GM23338 (cell line): ENCODE measurements at regions not wholly inside any gene's neighbourhood (a gene's known extent, or its start where the extent isn't known, plus 50 kb on each side); places are given as distances from the start of the nearest gene placed in this dataset.

Experiments used
- ATAC-seq: fragments of 200-7000 bp; cut with Tn5 transposase; 3 replicates; pipeline ENCODE4 v1.9.1; 2020
- DNase-seq: peaks from one replicate; pipeline ENCODE4 v3.0.0-alpha.2; 2015; ENCODE audit warnings: low spot score
- H2AFZ ChIP-seq: fragments of 200-600 bp; sonication (generic); 2 replicates; pipeline ENCODE4 v1.8.0; 2016; ENCODE audit warnings: antibody characterized with exemption, mild to moderate bottlenecking, moderate library complexity
- H3F3A ChIP-seq: fragments of 200-600 bp; sonication (generic); replicated peaks from 2 replicates; pipeline ENCODE4 v1.8.0; 2017; ENCODE audit warnings: antibody characterized with exemption, mixed run types, low read depth
- H3K27ac ChIP-seq: fragments of 200-600 bp; sonication (generic); 2 replicates; pipeline ENCODE4 v1.6.1; 2016; ENCODE audit warnings: low read depth
- H3K27me3 ChIP-seq: fragments of 200-600 bp; sonication (generic); 2 replicates; pipeline ENCODE4 v1.8.0; 2016; ENCODE audit warnings: mild to moderate bottlenecking, mixed run types, moderate library complexity; ENCODE audit not compliant: insufficient read depth
- H3K36me3 ChIP-seq: fragments of 200-600 bp; sonication (generic); 2 replicates; pipeline ENCODE4 v1.8.0; 2016; ENCODE audit warnings: mild to moderate bottlenecking; ENCODE audit not compliant: insufficient read depth
- H3K4me1 ChIP-seq: fragments of 200-600 bp; sonication (generic); 2 replicates; pipeline ENCODE4 v1.8.0; 2016; ENCODE audit warnings: mild to moderate bottlenecking, moderate library complexity; ENCODE audit not compliant: insufficient read depth
- H3K4me2 ChIP-seq: fragments of 200-600 bp; sonication (generic); 2 replicates; pipeline ENCODE4 v1.7.1; 2017; ENCODE audit warnings: mixed run types
- H3K4me3 ChIP-seq: fragments of 200-600 bp; sonication (generic); 2 replicates; pipeline ENCODE4 v1.6.1; 2016; ENCODE audit warnings: mixed run types
- H3K79me2 ChIP-seq: fragments of 200-600 bp; sonication (generic); replicated peaks from 2 replicates; pipeline ENCODE4 v1.8.0; 2017; ENCODE audit warnings: mild to moderate bottlenecking; ENCODE audit not compliant: insufficient read depth
- H3K9me2 ChIP-seq: fragments of 200-600 bp; sonication (generic); 2 replicates; pipeline ENCODE4 v1.8.0; 2017; ENCODE audit not compliant: insufficient read depth
- H4K20me1 ChIP-seq: fragments of 200-600 bp; sonication (generic); replicated peaks from 2 replicates; pipeline ENCODE4 v1.8.0; 2017; ENCODE audit warnings: mild to moderate bottlenecking; ENCODE audit not compliant: insufficient read depth
- H3K27ac Mint-ChIP-seq: 2 replicates; pipeline ENCODE4 v1.8.0; 2020; ENCODE audit warnings: inconsistent platforms, mild to moderate bottlenecking, moderate library complexity, mixed read lengths
- H3K27me3 Mint-ChIP-seq: 3 replicates; pipeline ENCODE4 v1.8.0; 2022; ENCODE audit warnings: low read depth, mild to moderate bottlenecking, moderate library complexity, mixed read lengths, inconsistent platforms; ENCODE audit not compliant: insufficient read depth, poor library complexity
- H3K36me3 Mint-ChIP-seq: 3 replicates; pipeline ENCODE4 v1.8.0; 2021; ENCODE audit warnings: low read depth, mild to moderate bottlenecking, inconsistent platforms, moderate library complexity, mixed read lengths
- H3K4me1 Mint-ChIP-seq: 3 replicates; pipeline ENCODE4 v1.8.0; 2020; ENCODE audit warnings: mild to moderate bottlenecking, inconsistent platforms, mixed read lengths
- H3K4me3 Mint-ChIP-seq: 3 replicates; pipeline ENCODE4 v1.8.0; 2021; ENCODE audit warnings: moderate library complexity, mild to moderate bottlenecking, inconsistent platforms, mixed read lengths
- H3K9me3 Mint-ChIP-seq: 3 replicates; pipeline ENCODE4 v1.8.0; 2020; ENCODE audit warnings: moderate library complexity, mild to moderate bottlenecking, inconsistent platforms, mixed read lengths
- CREB1 ChIP-seq: fragments of 250-450 bp; sonication (Bioruptor Pico); IDR thresholded peaks from 2 replicates; pipeline ENCODE4 v1.5.0; 2020; ENCODE audit warnings: low read depth, mild to moderate bottlenecking, moderate library complexity
- EZH2 ChIP-seq: fragments of 200-600 bp; sonication (generic); IDR thresholded peaks from one replicate; pipeline ENCODE4 v1.8.0; 2017; ENCODE audit warnings: antibody characterized with exemption, mild to moderate bottlenecking, low read depth; ENCODE audit not compliant: unreplicated experiment
- POLR2AphosphoS5 ChIP-seq: IDR thresholded peaks from 2 replicates; pipeline ENCODE4 v1.6.1; 2016; ENCODE audit warnings: antibody characterized with exemption, low read depth
- TF ChIP-seq, protein P1 (sequence below): fragments of 250-450 bp; sonication (Bioruptor Pico); IDR thresholded peaks from 2 replicates; pipeline ENCODE4 v1.5.0; 2020; ENCODE audit warnings: mild to moderate bottlenecking, moderate library complexity
- TF ChIP-seq, protein P2 (sequence below): IDR thresholded peaks from one replicate; pipeline ENCODE4 v1.6.1; 2018; ENCODE audit warnings: antibody characterized with exemption; ENCODE audit not compliant: unreplicated experiment
- TF ChIP-seq, protein P3 (sequence below), 2 experiments: fragments of 200-600 bp in 1 of 2; sonication (generic) in 1 of 2; conservative IDR thresholded peaks; 2 replicates each; pipeline versions ENCODE4 v1.5.1 to v1.6.1; 2016 to 2017; ENCODE audit warnings: antibody characterized with exemption in 2 of 2, low read depth in 2 of 2, mild to moderate bottlenecking in 2 of 2, moderate library complexity in 1 of 2
- TF ChIP-seq, protein P4 (sequence below): IDR thresholded peaks from 2 replicates; pipeline ENCODE4 v1.6.1; 2016; ENCODE audit warnings: antibody characterized with exemption

DNA sequence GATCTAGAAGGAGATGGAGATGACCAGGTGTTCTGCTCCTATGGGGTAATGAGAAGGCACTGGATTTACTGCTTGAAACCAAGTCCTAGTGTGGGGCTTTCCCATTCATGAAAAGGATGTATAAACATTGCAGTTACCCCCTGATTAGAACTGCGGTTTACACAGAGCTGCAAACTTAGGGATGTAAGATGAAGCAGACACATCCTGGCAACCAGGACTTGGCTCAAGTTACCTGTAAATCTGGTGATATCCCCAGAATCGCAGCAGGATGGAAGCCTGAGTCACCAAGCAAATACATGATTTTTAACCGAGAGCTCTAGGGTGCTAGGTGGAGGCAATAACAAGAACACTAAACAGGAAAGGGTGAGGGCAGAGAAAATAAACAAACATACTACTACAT is 178.6 kb upstream of the MAMLD1 start (continued):
- TF ChIP-seq, protein P1, sequence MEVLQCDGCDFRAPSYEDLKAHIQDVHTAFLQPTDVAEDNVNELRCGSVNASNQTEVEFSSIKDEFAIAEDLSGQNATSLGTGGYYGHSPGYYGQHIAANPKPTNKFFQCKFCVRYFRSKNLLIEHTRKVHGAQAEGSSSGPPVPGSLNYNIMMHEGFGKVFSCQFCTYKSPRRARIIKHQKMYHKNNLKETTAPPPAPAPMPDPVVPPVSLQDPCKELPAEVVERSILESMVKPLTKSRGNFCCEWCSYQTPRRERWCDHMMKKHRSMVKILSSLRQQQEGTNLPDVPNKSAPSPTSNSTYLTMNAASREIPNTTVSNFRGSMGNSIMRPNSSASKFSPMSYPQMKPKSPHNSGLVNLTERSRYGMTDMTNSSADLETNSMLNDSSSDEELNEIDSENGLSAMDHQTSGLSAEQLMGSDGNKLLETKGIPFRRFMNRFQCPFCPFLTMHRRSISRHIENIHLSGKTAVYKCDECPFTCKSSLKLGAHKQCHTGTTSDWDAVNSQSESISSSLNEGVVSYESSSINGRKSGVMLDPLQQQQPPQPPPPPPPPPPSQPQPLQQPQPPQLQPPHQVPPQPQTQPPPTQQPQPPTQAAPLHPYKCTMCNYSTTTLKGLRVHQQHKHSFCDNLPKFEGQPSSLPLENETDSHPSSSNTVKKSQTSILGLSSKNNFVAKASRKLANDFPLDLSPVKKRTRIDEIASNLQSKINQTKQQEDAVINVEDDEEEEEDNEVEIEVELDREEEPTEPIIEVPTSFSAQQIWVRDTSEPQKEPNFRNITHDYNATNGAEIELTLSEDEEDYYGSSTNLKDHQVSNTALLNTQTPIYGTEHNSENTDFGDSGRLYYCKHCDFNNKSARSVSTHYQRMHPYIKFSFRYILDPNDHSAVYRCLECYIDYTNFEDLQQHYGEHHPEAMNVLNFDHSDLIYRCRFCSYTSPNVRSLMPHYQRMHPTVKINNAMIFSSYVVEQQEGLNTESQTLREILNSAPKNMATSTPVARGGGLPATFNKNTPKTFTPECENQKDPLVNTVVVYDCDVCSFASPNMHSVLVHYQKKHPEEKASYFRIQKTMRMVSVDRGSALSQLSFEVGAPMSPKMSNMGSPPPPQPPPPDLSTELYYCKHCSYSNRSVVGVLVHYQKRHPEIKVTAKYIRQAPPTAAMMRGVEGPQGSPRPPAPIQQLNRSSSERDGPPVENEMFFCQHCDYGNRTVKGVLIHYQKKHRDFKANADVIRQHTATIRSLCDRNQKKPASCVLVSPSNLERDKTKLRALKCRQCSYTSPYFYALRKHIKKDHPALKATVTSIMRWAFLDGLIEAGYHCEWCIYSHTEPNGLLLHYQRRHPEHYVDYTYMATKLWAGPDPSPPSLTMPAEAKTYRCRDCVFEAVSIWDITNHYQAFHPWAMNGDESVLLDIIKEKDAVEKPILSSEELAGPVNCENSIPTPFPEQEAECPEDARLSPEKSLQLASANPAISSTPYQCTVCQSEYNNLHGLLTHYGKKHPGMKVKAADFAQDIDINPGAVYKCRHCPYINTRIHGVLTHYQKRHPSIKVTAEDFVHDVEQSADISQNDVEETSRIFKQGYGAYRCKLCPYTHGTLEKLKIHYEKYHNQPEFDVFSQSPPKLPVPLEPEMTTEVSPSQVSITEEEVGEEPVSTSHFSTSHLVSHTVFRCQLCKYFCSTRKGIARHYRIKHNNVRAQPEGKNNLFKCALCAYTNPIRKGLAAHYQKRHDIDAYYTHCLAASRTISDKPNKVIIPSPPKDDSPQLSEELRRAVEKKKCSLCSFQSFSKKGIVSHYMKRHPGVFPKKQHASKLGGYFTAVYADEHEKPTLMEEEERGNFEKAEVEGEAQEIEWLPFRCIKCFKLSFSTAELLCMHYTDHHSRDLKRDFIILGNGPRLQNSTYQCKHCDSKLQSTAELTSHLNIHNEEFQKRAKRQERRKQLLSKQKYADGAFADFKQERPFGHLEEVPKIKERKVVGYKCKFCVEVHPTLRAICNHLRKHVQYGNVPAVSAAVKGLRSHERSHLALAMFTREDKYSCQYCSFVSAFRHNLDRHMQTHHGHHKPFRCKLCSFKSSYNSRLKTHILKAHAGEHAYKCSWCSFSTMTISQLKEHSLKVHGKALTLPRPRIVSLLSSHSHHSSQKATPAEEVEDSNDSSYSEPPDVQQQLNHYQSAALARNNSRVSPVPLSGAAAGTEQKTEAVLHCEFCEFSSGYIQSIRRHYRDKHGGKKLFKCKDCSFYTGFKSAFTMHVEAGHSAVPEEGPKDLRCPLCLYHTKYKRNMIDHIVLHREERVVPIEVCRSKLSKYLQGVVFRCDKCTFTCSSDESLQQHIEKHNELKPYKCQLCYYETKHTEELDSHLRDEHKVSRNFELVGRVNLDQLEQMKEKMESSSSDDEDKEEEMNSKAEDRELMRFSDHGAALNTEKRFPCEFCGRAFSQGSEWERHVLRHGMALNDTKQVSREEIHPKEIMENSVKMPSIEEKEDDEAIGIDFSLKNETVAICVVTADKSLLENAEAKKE (CRISPR knock-in tag) = no peak
- TF ChIP-seq, protein P2, sequence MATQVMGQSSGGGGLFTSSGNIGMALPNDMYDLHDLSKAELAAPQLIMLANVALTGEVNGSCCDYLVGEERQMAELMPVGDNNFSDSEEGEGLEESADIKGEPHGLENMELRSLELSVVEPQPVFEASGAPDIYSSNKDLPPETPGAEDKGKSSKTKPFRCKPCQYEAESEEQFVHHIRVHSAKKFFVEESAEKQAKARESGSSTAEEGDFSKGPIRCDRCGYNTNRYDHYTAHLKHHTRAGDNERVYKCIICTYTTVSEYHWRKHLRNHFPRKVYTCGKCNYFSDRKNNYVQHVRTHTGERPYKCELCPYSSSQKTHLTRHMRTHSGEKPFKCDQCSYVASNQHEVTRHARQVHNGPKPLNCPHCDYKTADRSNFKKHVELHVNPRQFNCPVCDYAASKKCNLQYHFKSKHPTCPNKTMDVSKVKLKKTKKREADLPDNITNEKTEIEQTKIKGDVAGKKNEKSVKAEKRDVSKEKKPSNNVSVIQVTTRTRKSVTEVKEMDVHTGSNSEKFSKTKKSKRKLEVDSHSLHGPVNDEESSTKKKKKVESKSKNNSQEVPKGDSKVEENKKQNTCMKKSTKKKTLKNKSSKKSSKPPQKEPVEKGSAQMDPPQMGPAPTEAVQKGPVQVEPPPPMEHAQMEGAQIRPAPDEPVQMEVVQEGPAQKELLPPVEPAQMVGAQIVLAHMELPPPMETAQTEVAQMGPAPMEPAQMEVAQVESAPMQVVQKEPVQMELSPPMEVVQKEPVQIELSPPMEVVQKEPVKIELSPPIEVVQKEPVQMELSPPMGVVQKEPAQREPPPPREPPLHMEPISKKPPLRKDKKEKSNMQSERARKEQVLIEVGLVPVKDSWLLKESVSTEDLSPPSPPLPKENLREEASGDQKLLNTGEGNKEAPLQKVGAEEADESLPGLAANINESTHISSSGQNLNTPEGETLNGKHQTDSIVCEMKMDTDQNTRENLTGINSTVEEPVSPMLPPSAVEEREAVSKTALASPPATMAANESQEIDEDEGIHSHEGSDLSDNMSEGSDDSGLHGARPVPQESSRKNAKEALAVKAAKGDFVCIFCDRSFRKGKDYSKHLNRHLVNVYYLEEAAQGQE = no peak

DNA sequence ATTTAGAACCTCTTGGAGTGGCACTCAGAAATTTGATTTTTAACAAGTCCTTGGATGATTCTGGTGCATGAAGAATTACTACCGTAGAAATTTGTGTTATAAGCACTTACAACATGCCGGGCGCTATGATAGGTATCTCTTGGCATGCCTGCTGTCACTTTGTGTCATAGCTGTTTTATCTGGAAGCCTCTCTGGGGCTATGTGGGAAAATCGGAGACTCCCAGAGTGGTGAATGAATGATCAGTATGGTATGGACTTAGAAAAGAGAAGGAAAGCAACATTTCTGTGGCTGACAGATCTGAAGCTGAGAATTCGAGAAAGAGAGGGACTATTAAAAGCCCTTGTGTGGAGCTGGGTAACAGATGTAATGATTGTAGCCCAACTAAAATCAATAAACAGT is 177.4 kb upstream of the MAMLD1 start:
- Histone ChIP-seq H3K9me2 (no peaks in the 10 kb centered on the region), H2AFZ (no peak overlapping the region), H3K36me3 (no peaks in the 10 kb centered on the region), H3F3A (no peaks in the 10 kb centered on the region), H3K79me2 (no peaks in the 10 kb centered on the region), H3K4me3 (no peak overlapping the region), H4K20me1 (no peaks in the 10 kb centered on the region), H3K4me1 (no peaks in the 10 kb centered on the region), H3K4me2 (no peak overlapping the region), H3K27me3 (no peaks in the 10 kb centered on the region), H3K27ac (no peak overlapping the region)
- H3K4me3 Mint-ChIP-seq = no peak overlapping the region
- H3K36me3 Mint-ChIP-seq = no peaks in the 10 kb centered on the region
- DNase-seq = no peak
- no peaks in the 10 kb centered on the region; the same call in 2 of the 3 replicates for H3K9me3 Mint-ChIP-seq
- ATAC-seq = no peak
- H3K4me1 Mint-ChIP-seq = no peaks in the 10 kb centered on the region
- TF ChIP-seq CREB1 = no peak
- no peak for TF ChIP-seq POLR2AphosphoS5
- TF ChIP-seq EZH2 = no peak
- TF ChIP-seq, protein P3, sequence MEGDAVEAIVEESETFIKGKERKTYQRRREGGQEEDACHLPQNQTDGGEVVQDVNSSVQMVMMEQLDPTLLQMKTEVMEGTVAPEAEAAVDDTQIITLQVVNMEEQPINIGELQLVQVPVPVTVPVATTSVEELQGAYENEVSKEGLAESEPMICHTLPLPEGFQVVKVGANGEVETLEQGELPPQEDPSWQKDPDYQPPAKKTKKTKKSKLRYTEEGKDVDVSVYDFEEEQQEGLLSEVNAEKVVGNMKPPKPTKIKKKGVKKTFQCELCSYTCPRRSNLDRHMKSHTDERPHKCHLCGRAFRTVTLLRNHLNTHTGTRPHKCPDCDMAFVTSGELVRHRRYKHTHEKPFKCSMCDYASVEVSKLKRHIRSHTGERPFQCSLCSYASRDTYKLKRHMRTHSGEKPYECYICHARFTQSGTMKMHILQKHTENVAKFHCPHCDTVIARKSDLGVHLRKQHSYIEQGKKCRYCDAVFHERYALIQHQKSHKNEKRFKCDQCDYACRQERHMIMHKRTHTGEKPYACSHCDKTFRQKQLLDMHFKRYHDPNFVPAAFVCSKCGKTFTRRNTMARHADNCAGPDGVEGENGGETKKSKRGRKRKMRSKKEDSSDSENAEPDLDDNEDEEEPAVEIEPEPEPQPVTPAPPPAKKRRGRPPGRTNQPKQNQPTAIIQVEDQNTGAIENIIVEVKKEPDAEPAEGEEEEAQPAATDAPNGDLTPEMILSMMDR (conservative IDR thresholded peaks at IDR 0.05; ENCODE audit: low read depth in 2 of 2) = no peak
- TF ChIP-seq, protein P4, sequence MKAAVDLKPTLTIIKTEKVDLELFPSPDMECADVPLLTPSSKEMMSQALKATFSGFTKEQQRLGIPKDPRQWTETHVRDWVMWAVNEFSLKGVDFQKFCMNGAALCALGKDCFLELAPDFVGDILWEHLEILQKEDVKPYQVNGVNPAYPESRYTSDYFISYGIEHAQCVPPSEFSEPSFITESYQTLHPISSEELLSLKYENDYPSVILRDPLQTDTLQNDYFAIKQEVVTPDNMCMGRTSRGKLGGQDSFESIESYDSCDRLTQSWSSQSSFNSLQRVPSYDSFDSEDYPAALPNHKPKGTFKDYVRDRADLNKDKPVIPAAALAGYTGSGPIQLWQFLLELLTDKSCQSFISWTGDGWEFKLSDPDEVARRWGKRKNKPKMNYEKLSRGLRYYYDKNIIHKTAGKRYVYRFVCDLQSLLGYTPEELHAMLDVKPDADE = no peak
- peaks cover 1% of the 10 kb centered on the region for H3K27me3 Mint-ChIP-seq
- no peak overlapping the region for H3K27ac Mint-ChIP-seq
